ENCODE measurements at regions not wholly inside any gene's neighbourhood (a gene's known extent, or its start where the extent isn't known, plus 50 kb on each side); places are given as distances from the start of the nearest gene placed in this dataset.

- no peak for DNase-seq (ENCODE audit: extremely low spot score)
- POLR2A ChIA-PET: no interaction called here
- CTCF ChIA-PET: no interaction called here
- TF ChIP-seq SP1 (IDR thresholded peaks at IDR 0.05): no peak
- TF ChIP-seq L3MBTL2 (conservative IDR thresholded peaks at IDR 0.05): no peak
- no peak for TF ChIP-seq TARDBP (IDR thresholded peaks at IDR 0.05)
- TF ChIP-seq LEF1 (IDR thresholded peaks at IDR 0.05; ENCODE audit: borderline replicate concordance): no peak
- no peak for TF ChIP-seq BHLHE40 (IDR thresholded peaks at IDR 0.05; ENCODE audit: borderline replicate concordance)
- no peak for TF ChIP-seq NFRKB (IDR thresholded peaks at IDR 0.05)
- no peak for TF ChIP-seq SUZ12 (IDR thresholded peaks at IDR 0.05)
- TF ChIP-seq ARNT (IDR thresholded peaks at IDR 0.05): no peak
- TF ChIP-seq FOXM1 (IDR thresholded peaks at IDR 0.05; ENCODE audit: borderline replicate concordance): no peak
- TF ChIP-seq ZNF384 (IDR thresholded peaks at IDR 0.05): no peak
- TF ChIP-seq ELF4 (IDR thresholded peaks at IDR 0.05): no peak
- TF ChIP-seq FOXK2 (IDR thresholded peaks at IDR 0.05): no peak
- TF ChIP-seq HDGF (IDR thresholded peaks at IDR 0.05; ENCODE audit: borderline replicate concordance): no peak
- TF ChIP-seq CTBP1 (IDR thresholded peaks at IDR 0.05; ENCODE audit: borderline replicate concordance): no peak
- no peak for TF ChIP-seq PKNOX1 (IDR thresholded peaks at IDR 0.05)
- no peak for TF ChIP-seq FOXA1 (IDR thresholded peaks at IDR 0.05)
Measured at GRCh38 chr1:209086486-209087192, 496.9 kb upstream of the CAMK1G start.

GRCh38 chr1:209094384-209094783, 489.1 kb upstream of the CAMK1G start:
- TF ChIP-seq TARDBP (IDR thresholded peaks at IDR 0.05): no peak
- TF ChIP-seq SP1 (IDR thresholded peaks at IDR 0.05): no peak
- no peak for TF ChIP-seq PKNOX1 (IDR thresholded peaks at IDR 0.05)
- TF ChIP-seq ZNF384 (IDR thresholded peaks at IDR 0.05): no peak
- no peak for TF ChIP-seq FOXM1 (IDR thresholded peaks at IDR 0.05; ENCODE audit: borderline replicate concordance)
- no peak for TF ChIP-seq FOXK2 (IDR thresholded peaks at IDR 0.05)
- TF ChIP-seq FOXA1 (IDR thresholded peaks at IDR 0.05): no peak
- no peak for TF ChIP-seq LEF1 (IDR thresholded peaks at IDR 0.05; ENCODE audit: borderline replicate concordance)
- no peak for TF ChIP-seq CTBP1 (IDR thresholded peaks at IDR 0.05; ENCODE audit: borderline replicate concordance)
- TF ChIP-seq L3MBTL2 (conservative IDR thresholded peaks at IDR 0.05): no peak
- TF ChIP-seq HDGF (IDR thresholded peaks at IDR 0.05; ENCODE audit: borderline replicate concordance): no peak
- no peak for TF ChIP-seq ELF4 (IDR thresholded peaks at IDR 0.05)
- ChIA-PET POLR2A (no interaction called here), CTCF (no interaction called here)

GRCh38 chr1:209095627-209096595, 487.6 kb upstream of the CAMK1G start:
- CTCF ChIA-PET: no interaction called here
- TF ChIP-seq ZNF384 (IDR thresholded peaks at IDR 0.05) (no peak), ELF4 (IDR thresholded peaks at IDR 0.05) (no peak), HDGF (IDR thresholded peaks at IDR 0.05; ENCODE audit: borderline replicate concordance) (no peak), LEF1 (IDR thresholded peaks at IDR 0.05; ENCODE audit: borderline replicate concordance) (no peak), ARNT (IDR thresholded peaks at IDR 0.05) (no peak), SUZ12 (IDR thresholded peaks at IDR 0.05) (no peak), FOXK2 (IDR thresholded peaks at IDR 0.05) (no peak), FOXA1 (IDR thresholded peaks at IDR 0.05) (no peak), NFRKB (IDR thresholded peaks at IDR 0.05) (no peak), SP1 (IDR thresholded peaks at IDR 0.05) (no peak), FOXM1 (IDR thresholded peaks at IDR 0.05; ENCODE audit: borderline replicate concordance) (no peak), BHLHE40 (IDR thresholded peaks at IDR 0.05; ENCODE audit: borderline replicate concordance) (no peak), PKNOX1 (IDR thresholded peaks at IDR 0.05) (no peak), L3MBTL2 (conservative IDR thresholded peaks at IDR 0.05) (no peak)
- DNase-seq (ENCODE audit: extremely low spot score): no peak
- POLR2A ChIA-PET: no interaction called here

More at GRCh38 chr1:209094384-209094783, 489.1 kb upstream of the CAMK1G start:
- no peak for DNase-seq (ENCODE audit: extremely low spot score)

- POLR2A ChIA-PET: no interaction called here
- DNase-seq (ENCODE audit: extremely low spot score): no peak
- CTCF ChIA-PET: no interaction called here
- TF ChIP-seq HDGF (IDR thresholded peaks at IDR 0.05; ENCODE audit: borderline replicate concordance): no peak
- no peak for TF ChIP-seq SP1 (IDR thresholded peaks at IDR 0.05)
- TF ChIP-seq SUZ12 (IDR thresholded peaks at IDR 0.05): no peak
- TF ChIP-seq NFRKB (IDR thresholded peaks at IDR 0.05): no peak
- TF ChIP-seq ZNF384 (IDR thresholded peaks at IDR 0.05): no peak
- TF ChIP-seq FOXM1 (IDR thresholded peaks at IDR 0.05; ENCODE audit: borderline replicate concordance): no peak
- no peak for TF ChIP-seq TARDBP (IDR thresholded peaks at IDR 0.05)
Measured at GRCh38 chr1:209100460-209100859, 483.1 kb upstream of the CAMK1G start.

- no peak for DNase-seq (ENCODE audit: extremely low spot score)
- POLR2A ChIA-PET: no interaction called here
- CTCF ChIA-PET: no interaction called here
- TF ChIP-seq L3MBTL2 (conservative IDR thresholded peaks at IDR 0.05) (no peak), TARDBP (IDR thresholded peaks at IDR 0.05) (no peak), NFRKB (IDR thresholded peaks at IDR 0.05) (no peak), CTBP1 (IDR thresholded peaks at IDR 0.05; ENCODE audit: borderline replicate concordance) (no peak), SUZ12 (IDR thresholded peaks at IDR 0.05) (no peak), BHLHE40 (IDR thresholded peaks at IDR 0.05; ENCODE audit: borderline replicate concordance) (no peak), FOXA1 (IDR thresholded peaks at IDR 0.05) (no peak), FOXM1 (IDR thresholded peaks at IDR 0.05; ENCODE audit: borderline replicate concordance) (no peak), SP1 (IDR thresholded peaks at IDR 0.05) (no peak), LEF1 (IDR thresholded peaks at IDR 0.05; ENCODE audit: borderline replicate concordance) (no peak), FOXK2 (IDR thresholded peaks at IDR 0.05) (no peak), ZNF384 (IDR thresholded peaks at IDR 0.05) (no peak), PKNOX1 (IDR thresholded peaks at IDR 0.05) (no peak), ELF4 (IDR thresholded peaks at IDR 0.05) (no peak), ARNT (IDR thresholded peaks at IDR 0.05) (no peak), HDGF (IDR thresholded peaks at IDR 0.05; ENCODE audit: borderline replicate concordance) (no peak)
Measured at GRCh38 chr1:209101106-209101505, 482.4 kb upstream of the CAMK1G start.
